Gastroesophageal sphincter (tissue), 3 donors: ENCODE measurements at regions not wholly inside any gene's neighbourhood (a gene's known extent, or its start where the extent isn't known, plus 50 kb on each side); places are given as distances from the start of the nearest gene placed in this dataset.

ENCODE experiments used
- CTCF ChIP-seq, 4 experiments: fragments of 200-600 bp in 2 of 4; fragments of 450-650 bp in 2 of 4; sonication (generic) in 1 of 4; IDR thresholded peaks; one replicate each; pipeline ENCODE4 v1.5.1; 2017 to 2019; ENCODE audit warnings: antibody characterized with exemption in 4 of 4, mild to moderate bottlenecking in 2 of 4, moderate library complexity in 2 of 4
- POLR2A ChIP-seq, 2 donors: fragments of 450-650 bp; IDR thresholded peaks; one replicate each; pipeline ENCODE4 v1.6.1; 2017; ENCODE audit warnings: antibody characterized with exemption in 2 of 2, mild to moderate bottlenecking in 2 of 2, moderate library complexity in 1 of 2
- POLR2AphosphoS5 ChIP-seq: sonication (generic); formaldehyde crosslinking; IDR thresholded peaks from one replicate; pipeline ENCODE4 v1.6.1; 2017; ENCODE audit warnings: antibody characterized with exemption

GRCh38 chr2:120964819-120965218 is 229.2 kb downstream of the GLI2 start:
- TF ChIP-seq CTCF (IDR thresholded peaks at IDR 0.05): no peak
- TF ChIP-seq POLR2A (IDR thresholded peaks at IDR 0.05): no peak
- no peak for TF ChIP-seq POLR2AphosphoS5
